A673 (cell line): ENCODE measurements at regions not wholly inside any gene's neighbourhood (a gene's known extent, or its start where the extent isn't known, plus 50 kb on each side); places are given as distances from the start of the nearest gene placed in this dataset.

ENCODE experiments used
- BruUV-seq: library from RNA; stranded (reverse); fragments of 400-500 nt; replicated peaks from 2 replicates; lab custom pipeline; 2021; lab: Mats Ljungman, UMichigan
- CTCF ChIA-PET: fragments of 300-600 bp; sonication (Branson Sonifier 250); formaldehyde crosslinking; loops from one replicate; lab custom pipeline; 2022; ENCODE audit warnings: antibody characterized with exemption; lab: Charles Lee
- POLR2A ChIA-PET: fragments of 300-600 bp; sonication (Branson Sonifier 250); formaldehyde crosslinking; loops from one replicate; lab custom pipeline; 2022; ENCODE audit warnings: antibody characterized with exemption; ENCODE audit not compliant: low non-redundant PET; lab: Charles Lee
- DNase-seq: peaks from one replicate; pipeline ENCODE4 v3.0.0-alpha.2; 2015; ENCODE audit warnings: low spot score
- H3K27ac ChIP-seq: fragments of 200-600 bp; sonication (generic); 2 replicates; pipeline ENCODE4 v1.5.1; 2016; ENCODE audit warnings: mixed run types, low read depth, mild to moderate bottlenecking, mixed read lengths, antibody characterized with exemption, low read length; ENCODE audit not compliant: poor library complexity, severe bottlenecking
- H3K27me3 ChIP-seq: fragments of 200-600 bp; sonication (generic); replicated peaks from 2 replicates; pipeline ENCODE4 v1.6.1; 2017; ENCODE audit warnings: mixed run types, low read depth, mild to moderate bottlenecking, mixed read lengths, antibody characterized with exemption, low read length; ENCODE audit not compliant: insufficient read depth, poor library complexity
- H3K36me3 ChIP-seq: fragments of 200-600 bp; sonication (generic); 2 replicates; pipeline ENCODE4 v1.6.1; 2016; ENCODE audit warnings: mixed run types, mild to moderate bottlenecking, mixed read lengths, antibody characterized with exemption, low read length; ENCODE audit not compliant: insufficient read depth, poor library complexity, severe bottlenecking
- H3K4me1 ChIP-seq: fragments of 200-600 bp; sonication (generic); 2 replicates; pipeline ENCODE4 v1.6.1; 2017; ENCODE audit warnings: mixed run types, mild to moderate bottlenecking, mixed read lengths, antibody characterized with exemption, low read length; ENCODE audit not compliant: insufficient read depth, poor library complexity, severe bottlenecking
- H3K4me3 ChIP-seq: fragments of 200-600 bp; sonication (generic); 2 replicates; pipeline ENCODE4 v1.5.1; 2016; ENCODE audit warnings: low read depth, mixed run types, mild to moderate bottlenecking, mixed read lengths, low read length; ENCODE audit not compliant: poor library complexity, severe bottlenecking
- H3K9me3 ChIP-seq: fragments of 200-600 bp; sonication (generic); 2 replicates; pipeline ENCODE4 v1.6.1; 2016; ENCODE audit warnings: mixed run types, low read depth, mild to moderate bottlenecking, mixed read lengths, antibody characterized with exemption, low read length; ENCODE audit not compliant: poor library complexity, severe bottlenecking
- EZH2 ChIP-seq: fragments of 200-600 bp; sonication (generic); IDR thresholded peaks from 2 replicates; pipeline ENCODE4 v1.6.1; 2017; ENCODE audit warnings: borderline replicate concordance, low read depth, mild to moderate bottlenecking, mixed read lengths, antibody characterized with exemption, low read length; ENCODE audit not compliant: poor library complexity, severe bottlenecking
- intact Hi-C: fragments of 100-400 bp; cut with micrococcal nuclease; formaldehyde crosslinking; loops from one replicate; pipeline ENCODE4 v1.10.0; 2022; ENCODE audit not compliant: unreplicated experiment
- TF ChIP-seq, protein P1 (sequence below): fragments of 300-800, 200-600 bp; sonication (generic); conservative IDR thresholded peaks from 2 replicates; pipeline ENCODE4 v1.5.1; 2017; ENCODE audit warnings: low read depth, mild to moderate bottlenecking, antibody characterized with exemption, low read length, moderate library complexity, mixed read lengths

DNA sequence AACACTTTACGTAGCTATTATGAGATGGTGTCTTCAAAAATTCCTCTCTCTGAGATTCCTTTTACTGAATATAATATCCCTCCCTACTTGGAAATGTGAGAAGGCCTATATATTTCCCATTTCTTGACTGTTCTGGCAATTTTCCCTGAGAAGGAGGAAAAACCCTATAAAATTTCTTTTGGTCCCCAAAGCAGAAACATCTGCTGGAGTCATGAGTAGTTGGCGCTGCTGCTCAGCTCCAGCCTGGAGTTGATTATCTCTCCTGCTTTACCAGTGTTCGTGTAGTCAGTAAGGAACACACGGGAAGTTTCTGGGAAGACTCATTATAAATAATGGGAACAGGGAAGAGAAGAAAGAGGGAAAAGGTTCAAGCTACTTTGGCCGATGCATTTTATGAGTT, 680.1 kb downstream of the EPHA3 start:
- H3K27ac ChIP-seq: no peak overlapping the region
- H3K4me3 ChIP-seq: no peak overlapping the region
- H3K27me3 ChIP-seq: no peaks in the 10 kb centered on the region
- intact Hi-C loops: loop anchor here (10.0 kb wide), 1 partner anchor 57 kb away; no protein-coding TSS in a partner anchor
- CTCF ChIA-PET: no interaction called here
- TF ChIP-seq, protein P1, sequence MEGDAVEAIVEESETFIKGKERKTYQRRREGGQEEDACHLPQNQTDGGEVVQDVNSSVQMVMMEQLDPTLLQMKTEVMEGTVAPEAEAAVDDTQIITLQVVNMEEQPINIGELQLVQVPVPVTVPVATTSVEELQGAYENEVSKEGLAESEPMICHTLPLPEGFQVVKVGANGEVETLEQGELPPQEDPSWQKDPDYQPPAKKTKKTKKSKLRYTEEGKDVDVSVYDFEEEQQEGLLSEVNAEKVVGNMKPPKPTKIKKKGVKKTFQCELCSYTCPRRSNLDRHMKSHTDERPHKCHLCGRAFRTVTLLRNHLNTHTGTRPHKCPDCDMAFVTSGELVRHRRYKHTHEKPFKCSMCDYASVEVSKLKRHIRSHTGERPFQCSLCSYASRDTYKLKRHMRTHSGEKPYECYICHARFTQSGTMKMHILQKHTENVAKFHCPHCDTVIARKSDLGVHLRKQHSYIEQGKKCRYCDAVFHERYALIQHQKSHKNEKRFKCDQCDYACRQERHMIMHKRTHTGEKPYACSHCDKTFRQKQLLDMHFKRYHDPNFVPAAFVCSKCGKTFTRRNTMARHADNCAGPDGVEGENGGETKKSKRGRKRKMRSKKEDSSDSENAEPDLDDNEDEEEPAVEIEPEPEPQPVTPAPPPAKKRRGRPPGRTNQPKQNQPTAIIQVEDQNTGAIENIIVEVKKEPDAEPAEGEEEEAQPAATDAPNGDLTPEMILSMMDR: no peak
- H3K9me3 ChIP-seq: no peaks in the 10 kb centered on the region
- peak; percentile 37 for DNase-seq
- no TSS peak for BruUV-seq
- POLR2A ChIA-PET: no interaction called here
- peaks cover 6% of the 10 kb centered on the region for H3K4me1 ChIP-seq
- no peaks in the 10 kb centered on the region for H3K36me3 ChIP-seq

DNA sequence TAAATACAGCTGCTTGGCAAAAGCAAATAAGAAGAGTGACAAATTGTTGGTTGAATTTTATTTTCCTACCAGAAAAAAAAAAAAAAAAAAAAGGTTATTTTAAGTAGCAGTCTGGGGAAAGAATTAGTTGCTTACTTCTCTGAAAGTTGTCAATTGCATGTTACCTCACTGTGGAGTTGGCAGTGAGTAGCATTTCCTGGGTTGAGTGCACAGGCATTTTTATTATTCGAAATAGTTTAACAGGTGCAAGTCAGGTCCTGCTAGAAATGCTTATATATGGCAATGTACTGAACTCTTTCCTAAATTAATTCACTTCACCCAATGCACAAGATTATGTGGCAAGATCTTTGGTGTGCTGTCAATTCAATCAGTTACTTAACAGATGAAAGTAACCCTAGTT, 680.6 kb downstream of the EPHA3 start:
- no peak for DNase-seq
- Histone ChIP-seq H3K27ac (no peak overlapping the region), H3K27me3 (no peaks in the 10 kb centered on the region), H3K4me1 (peaks cover 6% of the 10 kb centered on the region), H3K9me3 (no peaks in the 10 kb centered on the region), H3K4me3 (no peak overlapping the region), H3K36me3 (no peaks in the 10 kb centered on the region)
- intact Hi-C loops: loop anchor here (10.0 kb wide), 1 partner anchor 57 kb away; no protein-coding TSS in a partner anchor
- TF ChIP-seq, protein P1: no peak
- no peak for TF ChIP-seq EZH2
- ChIA-PET POLR2A (no interaction called here), CTCF (no interaction called here)
- BruUV-seq: no TSS peak

DNA sequence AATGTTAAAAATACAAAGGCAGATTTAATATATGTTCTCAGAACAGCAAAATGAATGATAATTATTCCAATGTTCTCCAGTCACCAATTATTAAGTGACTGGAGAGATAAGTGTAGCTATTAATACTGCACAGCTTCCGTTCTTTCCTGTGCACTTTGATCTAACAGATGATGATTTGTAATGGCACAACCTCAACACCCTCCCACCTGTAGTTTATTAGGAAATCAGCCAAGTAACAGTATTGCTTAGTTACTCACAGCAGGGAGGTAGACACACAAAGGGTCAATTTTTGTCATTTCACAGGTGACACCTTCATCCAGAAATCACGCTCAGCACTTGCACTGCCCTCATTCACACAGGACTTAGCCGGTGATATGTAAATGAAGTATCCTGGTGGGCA, 688.1 kb downstream of the EPHA3 start:
- no peaks in the 10 kb centered on the region for H3K27me3 ChIP-seq
- no peak overlapping the region for H3K4me3 ChIP-seq
- DNase-seq: no peak
- H3K9me3 ChIP-seq: no peaks in the 10 kb centered on the region
- H3K27ac ChIP-seq: no peak overlapping the region
- TF ChIP-seq, protein P1: no peak
- no peak for TF ChIP-seq EZH2
- H3K36me3 ChIP-seq: no peaks in the 10 kb centered on the region
- ChIA-PET CTCF (no interaction called here), POLR2A (no interaction called here)
- H3K4me1 ChIP-seq: no peaks in the 10 kb centered on the region
- no TSS peak for BruUV-seq
- intact Hi-C loops: no loop called here
